GM23338 (cell line): ENCODE measurements at regions not wholly inside any gene's neighbourhood (a gene's known extent, or its start where the extent isn't known, plus 50 kb on each side); places are given as distances from the start of the nearest gene placed in this dataset.

Experiments
- ATAC-seq: fragments of 200-7000 bp; cut with Tn5 transposase; 3 replicates; pipeline ENCODE4 v1.9.1; 2020
- DNase-seq: peaks from one replicate; pipeline ENCODE4 v3.0.0-alpha.2; 2015; ENCODE audit warnings: low spot score
- H2AFZ ChIP-seq: fragments of 200-600 bp; sonication (generic); 2 replicates; pipeline ENCODE4 v1.8.0; 2016; ENCODE audit warnings: antibody characterized with exemption, mild to moderate bottlenecking, moderate library complexity
- H3F3A ChIP-seq: fragments of 200-600 bp; sonication (generic); replicated peaks from 2 replicates; pipeline ENCODE4 v1.8.0; 2017; ENCODE audit warnings: antibody characterized with exemption, mixed run types, low read depth
- H3K27ac ChIP-seq: fragments of 200-600 bp; sonication (generic); 2 replicates; pipeline ENCODE4 v1.6.1; 2016; ENCODE audit warnings: low read depth
- H3K27me3 ChIP-seq: fragments of 200-600 bp; sonication (generic); 2 replicates; pipeline ENCODE4 v1.8.0; 2016; ENCODE audit warnings: mild to moderate bottlenecking, mixed run types, moderate library complexity; ENCODE audit not compliant: insufficient read depth
- H3K36me3 ChIP-seq: fragments of 200-600 bp; sonication (generic); 2 replicates; pipeline ENCODE4 v1.8.0; 2016; ENCODE audit warnings: mild to moderate bottlenecking; ENCODE audit not compliant: insufficient read depth
- H3K4me1 ChIP-seq: fragments of 200-600 bp; sonication (generic); 2 replicates; pipeline ENCODE4 v1.8.0; 2016; ENCODE audit warnings: mild to moderate bottlenecking, moderate library complexity; ENCODE audit not compliant: insufficient read depth
- H3K4me2 ChIP-seq: fragments of 200-600 bp; sonication (generic); 2 replicates; pipeline ENCODE4 v1.7.1; 2017; ENCODE audit warnings: mixed run types
- H3K4me3 ChIP-seq: fragments of 200-600 bp; sonication (generic); 2 replicates; pipeline ENCODE4 v1.6.1; 2016; ENCODE audit warnings: mixed run types
- H3K79me2 ChIP-seq: fragments of 200-600 bp; sonication (generic); replicated peaks from 2 replicates; pipeline ENCODE4 v1.8.0; 2017; ENCODE audit warnings: mild to moderate bottlenecking; ENCODE audit not compliant: insufficient read depth
- H3K9me2 ChIP-seq: fragments of 200-600 bp; sonication (generic); 2 replicates; pipeline ENCODE4 v1.8.0; 2017; ENCODE audit not compliant: insufficient read depth
- H4K20me1 ChIP-seq: fragments of 200-600 bp; sonication (generic); replicated peaks from 2 replicates; pipeline ENCODE4 v1.8.0; 2017; ENCODE audit warnings: mild to moderate bottlenecking; ENCODE audit not compliant: insufficient read depth
- H3K27ac Mint-ChIP-seq: 2 replicates; pipeline ENCODE4 v1.8.0; 2020; ENCODE audit warnings: inconsistent platforms, mild to moderate bottlenecking, moderate library complexity, mixed read lengths
- H3K27me3 Mint-ChIP-seq: 3 replicates; pipeline ENCODE4 v1.8.0; 2022; ENCODE audit warnings: low read depth, mild to moderate bottlenecking, moderate library complexity, mixed read lengths, inconsistent platforms; ENCODE audit not compliant: insufficient read depth, poor library complexity
- H3K36me3 Mint-ChIP-seq: 3 replicates; pipeline ENCODE4 v1.8.0; 2021; ENCODE audit warnings: low read depth, mild to moderate bottlenecking, inconsistent platforms, moderate library complexity, mixed read lengths
- H3K4me1 Mint-ChIP-seq: 3 replicates; pipeline ENCODE4 v1.8.0; 2020; ENCODE audit warnings: mild to moderate bottlenecking, inconsistent platforms, mixed read lengths
- H3K4me3 Mint-ChIP-seq: 3 replicates; pipeline ENCODE4 v1.8.0; 2021; ENCODE audit warnings: moderate library complexity, mild to moderate bottlenecking, inconsistent platforms, mixed read lengths
- H3K9me3 Mint-ChIP-seq: 3 replicates; pipeline ENCODE4 v1.8.0; 2020; ENCODE audit warnings: moderate library complexity, mild to moderate bottlenecking, inconsistent platforms, mixed read lengths
- CREB1 ChIP-seq: fragments of 250-450 bp; sonication (Bioruptor Pico); IDR thresholded peaks from 2 replicates; pipeline ENCODE4 v1.5.0; 2020; ENCODE audit warnings: low read depth, mild to moderate bottlenecking, moderate library complexity
- CTCF ChIP-seq, 2 experiments: fragments of 200-600 bp in 1 of 2; sonication (generic) in 1 of 2; conservative IDR thresholded peaks; 2 replicates each; pipeline versions ENCODE4 v1.5.1 to v1.6.1; 2016 to 2017; ENCODE audit warnings: antibody characterized with exemption in 2 of 2, low read depth in 2 of 2, mild to moderate bottlenecking in 2 of 2, moderate library complexity in 1 of 2
- ETS1 ChIP-seq: IDR thresholded peaks from 2 replicates; pipeline ENCODE4 v1.6.1; 2016; ENCODE audit warnings: antibody characterized with exemption
- EZH2phosphoT487 ChIP-seq: fragments of 200-600 bp; sonication (generic); IDR thresholded peaks from one replicate; pipeline ENCODE4 v1.8.1; 2018; ENCODE audit warnings: antibody characterized with exemption; ENCODE audit not compliant: unreplicated experiment
- JUNB ChIP-seq: IDR thresholded peaks from one replicate; pipeline ENCODE4 v1.6.1; 2016; ENCODE audit warnings: antibody characterized with exemption; ENCODE audit not compliant: unreplicated experiment
- NANOG ChIP-seq: IDR thresholded peaks from 2 replicates; pipeline ENCODE4 v1.6.1; 2016; ENCODE audit warnings: antibody characterized with exemption, borderline replicate concordance
- POLR2AphosphoS5 ChIP-seq: IDR thresholded peaks from 2 replicates; pipeline ENCODE4 v1.6.1; 2016; ENCODE audit warnings: antibody characterized with exemption, low read depth
- STAT1 ChIP-seq: IDR thresholded peaks from one replicate; pipeline ENCODE4 v1.6.1; 2016; ENCODE audit warnings: antibody characterized with exemption; ENCODE audit not compliant: unreplicated experiment
- ZNF114 ChIP-seq: fragments of 250-450 bp; sonication (Bioruptor Pico); IDR thresholded peaks from 2 replicates; pipeline ENCODE4 v1.5.0; 2020; ENCODE audit warnings: mild to moderate bottlenecking, moderate library complexity
- ZNF331 ChIP-seq: fragments of 250-450 bp; sonication (Bioruptor Pico); IDR thresholded peaks from 2 replicates; pipeline ENCODE4 v1.5.0; 2020; ENCODE audit warnings: low read depth, mild to moderate bottlenecking, moderate library complexity
- ZNF462 ChIP-seq: fragments of 250-450 bp; sonication (Bioruptor Pico); IDR thresholded peaks from 2 replicates; pipeline ENCODE4 v1.5.0; 2020; ENCODE audit warnings: mild to moderate bottlenecking, moderate library complexity

- no peak for TF ChIP-seq CTCF (conservative IDR thresholded peaks at IDR 0.05; ENCODE audit: low read depth in 2 of 2)
- TF ChIP-seq ZNF114 (CRISPR knock-in tag): no peak
Measured at GRCh38 chr1:96020378-96020777, 701.2 kb upstream of the PTBP2 start (continued).

GRCh38 chr1:96025062-96025461 is 696.5 kb upstream of the PTBP2 start:
- Histone ChIP-seq H3K9me2 (no peaks in the 10 kb centered on the region), H4K20me1 (no peaks in the 10 kb centered on the region), H3F3A (no peaks in the 10 kb centered on the region), H2AFZ (no peak overlapping the region), H3K4me1 (no peaks in the 10 kb centered on the region), H3K27ac (no peak overlapping the region), H3K4me2 (no peak overlapping the region), H3K4me3 (no peak overlapping the region), H3K79me2 (no peaks in the 10 kb centered on the region), H3K36me3 (no peaks in the 10 kb centered on the region), H3K27me3 (no peaks in the 10 kb centered on the region)
- Mint-ChIP-seq H3K4me3 (no peak overlapping the region), H3K27ac (no peak overlapping the region), H3K9me3 (peaks cover 26% of the 10 kb centered on the region), H3K4me1 (no peaks in the 10 kb centered on the region), H3K27me3 (peaks cover 1% of the 10 kb centered on the region), H3K36me3 (peaks cover 26% of the 10 kb centered on the region)
- DNase-seq: no peak
- no peak for ATAC-seq
- TF ChIP-seq POLR2AphosphoS5 (no peak), CTCF (conservative IDR thresholded peaks at IDR 0.05; ENCODE audit: low read depth in 2 of 2) (no peak), STAT1 (no peak), JUNB (no peak), CREB1 (CRISPR knock-in tag) (no peak), EZH2phosphoT487 (no peak), NANOG (no peak), ZNF114 (CRISPR knock-in tag) (no peak), ZNF462 (CRISPR knock-in tag) (no peak), ZNF331 (CRISPR knock-in tag) (no peak), ETS1 (no peak)
